ENCODE measurements at regions not wholly inside any gene's neighbourhood (a gene's known extent, or its start where the extent isn't known, plus 50 kb on each side); places are given as distances from the start of the nearest gene placed in this dataset.
A peak's percentile ranks its signal among the peaks of the same experiment; 100 is the strongest.

GRCh38 chr17:45680360-45680759 lies 103.8 kb upstream of the CRHR1 start:
- no peak for DNase-seq

DNA sequence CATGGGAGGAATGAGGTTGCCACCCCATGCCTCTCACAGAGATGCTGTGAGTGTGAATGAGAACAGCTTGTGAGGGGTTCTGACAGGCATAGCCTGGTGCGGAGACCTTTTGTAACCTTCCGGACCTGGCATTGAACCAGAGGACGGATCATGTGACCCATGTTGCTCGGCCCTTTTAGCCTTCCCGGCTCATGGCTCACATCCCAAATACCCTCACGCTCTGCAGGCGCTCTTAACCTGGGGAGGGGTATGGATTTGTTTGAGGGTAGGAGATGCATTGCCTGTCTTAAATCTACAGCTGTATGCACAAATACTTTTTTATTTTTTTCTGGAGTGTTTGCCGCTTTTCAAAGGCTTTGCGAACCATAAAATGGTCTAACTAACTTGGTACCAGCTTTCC lies 102.4 kb upstream of the CRHR1 start:
- DNase-seq = no peak

- no peak for DNase-seq
These were observed 97.9 kb upstream of the CRHR1 start for GRCh38 chr17:45686250-45686649.

DNA sequence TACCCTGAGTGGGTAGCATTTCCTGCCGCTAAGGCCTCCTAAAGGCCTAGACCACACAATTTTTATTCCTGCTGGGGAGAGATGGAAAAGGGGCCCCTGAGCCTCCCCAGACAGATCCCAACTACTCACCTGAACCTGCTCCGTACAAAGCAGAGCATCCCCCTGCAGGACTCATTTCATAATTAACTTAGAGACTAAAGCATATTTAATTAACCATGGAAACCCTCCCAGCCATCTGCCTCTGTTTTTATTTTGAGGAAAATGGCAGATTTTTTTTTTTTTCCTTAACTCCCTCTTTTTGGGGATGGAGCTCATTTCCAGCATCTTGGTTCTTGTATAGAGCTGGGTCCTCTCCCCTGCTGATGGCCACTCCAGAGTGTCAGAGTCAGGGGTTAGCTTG lies 96.5 kb upstream of the CRHR1 start:
- DNase-seq = no peak

- peak in 10 of 56 donors; percentile 4 to 31 (median 9) for DNase-seq
These were observed 95.8 kb upstream of the CRHR1 start for GRCh38 chr17:45688353-45688752.

DNA sequence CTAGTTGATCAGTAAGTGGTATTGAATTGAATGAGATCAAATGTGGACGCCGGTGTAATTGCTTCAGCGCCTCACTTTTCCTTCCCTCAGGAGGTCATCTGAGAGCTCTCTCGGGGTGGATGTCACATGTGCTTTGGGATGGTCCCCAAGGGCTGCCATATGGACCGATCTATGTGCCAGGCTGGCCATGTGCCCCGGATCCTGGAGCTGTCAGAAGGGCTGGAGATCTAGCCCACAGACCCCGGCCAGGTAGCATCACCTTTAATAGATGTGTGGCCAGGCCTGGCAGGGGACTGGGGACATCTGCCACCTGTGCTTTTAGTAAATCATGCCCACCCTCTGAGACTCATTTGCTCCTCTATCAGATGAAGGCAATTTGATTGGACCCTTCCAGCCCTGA lies 95.3 kb upstream of the CRHR1 start:
- DNase-seq = no peak

- no peak for DNase-seq
These were observed 94.7 kb upstream of the CRHR1 start for GRCh38 chr17:45689451-45689850.

GRCh38 chr17:45690625-45691275 lies 93.4 kb upstream of the CRHR1 start:
- no peak for DNase-seq

GRCh38 chr17:45692661-45693060 lies 91.5 kb upstream of the CRHR1 start:
- DNase-seq = no peak

GRCh38 chr17:45693792-45694191 lies 90.3 kb upstream of the CRHR1 start:
- DNase-seq = no peak

DNA sequence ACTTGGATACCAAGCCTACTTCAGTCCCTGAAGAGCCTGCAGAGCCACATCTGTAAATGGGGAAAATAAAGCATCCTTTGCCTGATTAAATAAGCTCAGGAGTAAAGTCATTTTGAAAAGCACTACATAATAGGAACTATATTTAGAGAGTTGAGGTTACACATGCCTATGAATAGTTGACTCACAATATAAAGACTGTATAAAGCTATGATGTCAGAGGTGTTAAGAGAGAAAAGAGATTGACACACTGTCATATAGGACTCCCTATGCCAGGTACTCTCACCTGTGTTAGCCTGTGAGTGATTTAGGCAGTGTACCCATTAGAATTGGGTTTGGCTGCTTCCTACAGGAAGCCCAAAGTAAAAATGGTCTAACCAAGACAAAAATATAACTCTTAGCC lies 87.7 kb upstream of the CRHR1 start:
- no peak for DNase-seq

DNA sequence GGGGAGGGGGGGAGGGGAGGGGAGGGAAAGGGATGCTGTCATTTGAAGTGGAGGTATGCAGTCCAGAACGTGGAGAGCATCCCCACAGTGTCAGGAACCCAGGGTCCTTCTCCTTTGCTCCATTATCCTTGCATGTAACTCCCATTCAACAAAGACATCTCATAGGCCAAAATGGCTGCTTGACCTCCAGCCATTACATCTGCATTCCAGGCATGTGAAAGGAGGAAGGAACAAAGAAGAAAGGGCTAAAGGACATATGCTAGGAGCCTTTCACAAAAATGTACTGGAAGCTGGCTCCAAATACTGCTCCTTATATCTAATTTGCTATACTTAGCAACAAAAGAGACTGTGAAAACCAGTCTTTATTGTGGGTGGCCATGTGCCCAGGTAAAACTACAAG lies 87.0 kb upstream of the CRHR1 start:
- DNase-seq = no peak

DNA sequence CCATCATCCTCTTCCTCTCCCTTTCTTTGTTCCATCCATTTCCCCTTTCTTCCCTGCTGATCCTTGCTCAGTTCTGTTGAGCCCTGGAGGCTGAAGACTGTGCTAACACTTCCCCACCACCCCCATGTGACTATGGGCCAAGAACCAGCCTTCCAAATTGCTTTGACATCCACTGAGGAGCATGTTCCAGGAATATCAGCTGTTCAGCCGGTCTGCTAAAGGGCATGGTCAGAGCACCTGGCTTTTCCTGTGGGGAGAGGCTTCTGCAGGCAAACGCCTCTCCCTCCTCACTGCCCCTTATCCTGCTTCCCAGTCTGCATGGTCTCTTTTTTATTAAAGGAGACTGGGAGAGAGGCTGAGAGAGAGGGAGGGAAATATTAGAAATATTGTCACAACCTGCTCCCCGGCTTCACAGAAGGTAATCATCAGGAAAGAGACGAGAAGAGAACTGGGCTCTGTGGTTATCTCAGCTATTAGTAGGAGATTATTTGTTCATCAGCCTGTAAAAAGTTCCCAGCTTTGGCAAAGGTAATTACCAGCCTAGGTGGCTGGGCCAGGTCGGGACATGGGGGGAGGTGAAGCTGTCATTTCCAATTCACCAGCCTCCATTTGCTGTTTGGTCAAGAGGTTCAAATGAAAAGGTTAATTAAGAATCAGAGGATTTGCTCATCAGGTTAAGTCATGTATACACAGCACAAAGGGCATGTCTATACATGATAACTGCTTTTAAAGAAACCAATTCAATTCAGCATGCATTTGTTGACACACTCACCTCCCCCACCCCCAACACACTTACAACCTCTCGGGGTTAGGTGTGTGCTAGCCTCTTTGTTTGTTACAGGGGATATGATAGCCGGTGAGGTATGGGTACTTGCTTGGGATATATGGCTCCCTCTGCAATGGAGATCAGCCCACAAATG lies 83.7 kb upstream of the CRHR1 start:
- DNase-seq = no peak

DNA sequence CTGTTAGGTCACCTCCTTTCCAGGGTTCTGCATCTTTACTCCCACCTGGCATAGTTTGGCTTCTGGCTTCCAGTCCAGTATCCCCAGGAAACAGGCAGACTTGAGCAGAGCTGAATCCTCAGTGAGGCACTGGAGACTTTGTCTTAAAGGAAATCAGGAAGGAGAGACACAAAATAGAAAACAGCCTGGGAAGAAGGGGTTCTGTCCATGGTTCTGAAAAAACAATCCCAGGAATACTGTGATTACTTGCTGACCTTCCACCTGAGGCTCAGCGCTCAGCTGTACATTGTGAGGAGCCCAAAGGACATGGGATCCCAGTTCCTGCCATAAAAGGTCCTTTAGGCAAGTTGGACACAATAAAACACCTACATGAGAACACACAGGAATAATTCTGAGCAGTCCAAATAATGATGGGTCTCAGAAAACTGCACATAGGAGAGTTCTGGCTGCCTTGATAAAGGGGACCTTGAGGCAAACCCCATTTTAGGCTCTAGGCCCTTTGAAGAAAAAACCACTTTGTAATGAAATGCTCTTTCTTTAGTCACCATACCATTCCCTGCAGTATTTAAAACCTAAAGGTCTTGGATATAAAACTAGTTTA lies 81.4 kb upstream of the CRHR1 start:
- no peak for DNase-seq

DNA sequence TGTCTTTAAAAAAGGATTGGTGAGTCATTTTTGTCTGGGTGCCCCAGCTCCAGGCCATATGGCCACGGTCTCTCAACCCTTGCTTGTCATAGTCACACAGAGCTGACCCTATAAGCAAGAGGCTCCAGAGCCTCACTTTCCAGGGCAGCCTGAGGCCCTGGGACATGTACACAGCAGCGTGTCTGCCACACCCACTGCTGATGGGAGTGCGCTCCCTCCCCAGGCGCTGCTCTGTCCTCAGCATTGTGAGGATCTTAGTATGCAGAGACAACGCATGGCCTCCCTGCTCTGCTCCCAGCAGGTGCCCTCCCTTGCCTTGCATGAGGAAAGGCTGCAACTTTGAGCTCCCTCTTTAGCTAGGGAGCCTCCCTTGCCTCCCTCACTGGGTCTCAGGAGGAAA lies 80.8 kb upstream of the CRHR1 start:
- peak in 7 of 56 donors; percentile 5 to 26 (median 16) for DNase-seq

GRCh38 chr17:45703806-45704205 lies 80.3 kb upstream of the CRHR1 start:
- no peak for DNase-seq

DNA sequence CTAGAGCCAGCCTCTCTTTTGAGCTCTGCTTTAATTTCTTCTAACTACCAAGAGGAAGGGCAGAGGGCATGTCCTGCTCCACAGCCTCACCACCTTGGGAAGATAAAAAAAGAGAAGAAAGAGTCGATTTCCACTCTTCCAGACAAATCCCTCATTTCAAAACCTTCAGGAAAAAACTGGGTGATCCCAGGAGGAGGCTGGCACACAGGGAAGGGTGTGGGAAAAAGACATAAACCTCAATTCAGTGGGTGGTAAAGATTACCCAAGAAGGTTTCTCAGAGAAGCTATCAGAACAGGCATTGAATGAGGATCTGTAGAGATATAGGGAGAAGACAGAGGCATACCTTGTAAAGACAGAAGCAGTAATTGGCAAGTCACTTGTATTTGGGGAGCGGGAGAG lies 79.9 kb upstream of the CRHR1 start:
- no peak for DNase-seq

DNA sequence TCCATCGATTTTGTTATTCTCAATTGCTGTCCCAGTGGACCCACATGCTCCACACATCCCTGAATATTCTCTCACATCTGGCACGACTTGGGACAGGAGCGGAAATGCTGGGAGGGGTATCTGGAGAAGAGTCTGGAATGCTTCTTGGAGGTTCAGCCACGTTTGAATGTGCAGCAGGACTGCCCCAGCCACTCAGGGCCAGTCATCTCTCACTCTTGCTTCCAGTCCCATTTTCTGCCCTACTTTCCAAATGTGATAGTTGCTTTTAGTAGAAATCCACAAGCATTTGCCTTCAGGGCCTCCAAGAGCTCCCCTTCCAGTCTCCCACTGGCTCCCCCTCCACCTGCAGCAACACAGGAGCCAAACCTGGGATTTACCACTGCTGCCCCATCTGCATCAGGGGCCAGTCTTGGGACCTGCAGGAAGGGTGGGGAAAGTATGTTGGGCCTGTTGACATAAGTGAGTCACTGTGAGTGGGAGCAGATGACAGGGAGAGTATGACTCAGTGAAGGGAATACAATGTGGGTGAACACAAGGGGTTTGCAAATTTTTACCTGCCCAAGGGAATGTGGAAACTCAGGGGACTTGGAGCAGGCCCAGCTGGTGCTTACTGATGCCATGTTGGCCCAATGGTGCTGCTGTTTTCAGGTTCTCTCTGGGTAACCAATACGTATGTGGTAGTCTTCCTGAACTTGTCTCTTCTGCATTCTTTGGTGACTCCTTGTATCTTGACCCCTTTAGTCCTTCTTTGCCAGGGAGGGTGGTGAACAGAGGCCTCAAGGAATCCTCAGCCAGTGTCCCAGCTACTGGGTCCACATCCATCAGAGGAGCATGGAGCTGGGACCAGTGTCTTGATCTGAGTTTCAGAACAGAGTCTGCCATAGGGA lies 78.8 kb upstream of the CRHR1 start:
- peak in 2 of 56 donors; percentile 22 to 33 for DNase-seq

DNA sequence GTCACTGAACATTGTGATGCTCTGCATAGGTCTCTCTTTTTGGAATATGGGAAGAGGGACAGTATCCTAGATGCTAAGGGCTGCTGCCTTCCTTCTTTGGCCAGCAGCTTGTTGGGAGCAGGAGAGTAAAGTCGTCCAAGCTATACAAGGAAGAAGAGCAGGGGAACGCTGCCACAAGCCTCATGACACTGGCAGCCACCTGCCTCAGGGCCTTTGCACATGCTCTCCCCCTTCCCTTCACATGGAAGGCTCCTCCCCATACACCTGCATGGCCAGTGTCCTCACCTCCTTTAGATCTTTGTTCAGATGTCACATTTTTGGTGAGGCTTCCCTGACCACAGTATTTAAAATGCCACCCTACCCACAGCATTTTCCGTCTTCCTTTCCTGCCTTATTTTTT lies 78.1 kb upstream of the CRHR1 start:
- DNase-seq = no peak

GRCh38 chr17:45708707-45709290 lies 75.3 kb upstream of the CRHR1 start:
- DNase-seq = no peak

DNA sequence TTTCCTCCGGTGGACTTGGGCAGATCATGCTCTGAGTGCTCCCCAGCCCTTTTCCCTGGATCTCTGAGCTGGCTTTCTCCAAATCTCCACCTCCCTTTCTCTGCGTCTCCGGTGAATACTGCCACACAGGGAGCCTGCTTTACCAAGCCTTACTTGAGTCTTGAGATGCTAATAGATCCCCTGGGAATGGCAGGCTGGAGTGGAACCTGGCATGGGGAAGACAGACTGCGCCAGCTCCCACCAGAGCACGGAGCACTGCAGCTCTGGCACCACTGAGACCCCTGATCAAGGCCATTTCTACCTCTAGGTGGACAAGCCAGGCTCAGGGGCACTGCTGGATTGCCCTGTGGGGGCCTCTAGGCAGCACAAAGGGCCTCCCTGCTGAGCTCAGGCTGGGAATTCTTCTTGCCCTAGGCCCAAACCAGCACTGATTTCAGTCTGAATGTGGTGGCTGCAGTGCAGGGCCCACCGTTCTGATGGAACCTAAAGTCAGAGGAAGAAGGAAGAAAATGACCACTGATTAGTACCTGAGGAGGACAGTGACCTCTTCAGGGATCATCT lies 74.3 kb upstream of the CRHR1 start:
- DNase-seq = no peak

Measured in amygdala (tissue), 56 donors.